ENCODE measurements at regions not wholly inside any gene's neighbourhood (a gene's known extent, or its start where the extent isn't known, plus 50 kb on each side); places are given as distances from the start of the nearest gene placed in this dataset.

- TF ChIP-seq, protein P1, sequence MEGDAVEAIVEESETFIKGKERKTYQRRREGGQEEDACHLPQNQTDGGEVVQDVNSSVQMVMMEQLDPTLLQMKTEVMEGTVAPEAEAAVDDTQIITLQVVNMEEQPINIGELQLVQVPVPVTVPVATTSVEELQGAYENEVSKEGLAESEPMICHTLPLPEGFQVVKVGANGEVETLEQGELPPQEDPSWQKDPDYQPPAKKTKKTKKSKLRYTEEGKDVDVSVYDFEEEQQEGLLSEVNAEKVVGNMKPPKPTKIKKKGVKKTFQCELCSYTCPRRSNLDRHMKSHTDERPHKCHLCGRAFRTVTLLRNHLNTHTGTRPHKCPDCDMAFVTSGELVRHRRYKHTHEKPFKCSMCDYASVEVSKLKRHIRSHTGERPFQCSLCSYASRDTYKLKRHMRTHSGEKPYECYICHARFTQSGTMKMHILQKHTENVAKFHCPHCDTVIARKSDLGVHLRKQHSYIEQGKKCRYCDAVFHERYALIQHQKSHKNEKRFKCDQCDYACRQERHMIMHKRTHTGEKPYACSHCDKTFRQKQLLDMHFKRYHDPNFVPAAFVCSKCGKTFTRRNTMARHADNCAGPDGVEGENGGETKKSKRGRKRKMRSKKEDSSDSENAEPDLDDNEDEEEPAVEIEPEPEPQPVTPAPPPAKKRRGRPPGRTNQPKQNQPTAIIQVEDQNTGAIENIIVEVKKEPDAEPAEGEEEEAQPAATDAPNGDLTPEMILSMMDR (IDR thresholded peaks at IDR 0.05; ENCODE audit: extremely low read depth in 1 of 2, insufficient read depth in 1 of 2, low read depth in 1 of 2, low read length in 2 of 2): no peak
- TF ChIP-seq POLR2A (IDR thresholded peaks at IDR 0.05; ENCODE audit: low read depth, low read length) (no peak), JUN (IDR thresholded peaks at IDR 0.05; ENCODE audit: borderline replicate concordance, insufficient read depth, insufficient read length, low read depth) (no peak)
Measured at GRCh38 chr2:200733713-200734198, 78.0 kb upstream of the BZW1 start.

All from endothelial cell of umbilical vein (primary cell).